Daoy (cell line): ENCODE measurements at regions not wholly inside any gene's neighbourhood (a gene's known extent, or its start where the extent isn't known, plus 50 kb on each side); places are given as distances from the start of the nearest gene placed in this dataset.

Experiments
- DNase-seq: peaks from one replicate; pipeline ENCODE4 v3.0.0-alpha.2; 2015; ENCODE audit warnings: low read depth

GRCh38 chr10:91036807-91037411 is 116.0 kb upstream of the ANKRD1 start:
- no peak for DNase-seq

GRCh38 chr10:91038971-91039370 is 118.1 kb upstream of the ANKRD1 start:
- DNase-seq = no peak

GRCh38 chr10:91040343-91040742 is 119.5 kb upstream of the ANKRD1 start:
- DNase-seq = no peak

- DNase-seq = no peak
Observed at GRCh38 chr10:91042069-91042468, 121.2 kb upstream of the ANKRD1 start.

GRCh38 chr10:91043173-91043910 is 122.5 kb upstream of the ANKRD1 start:
- peak; percentile 8 for DNase-seq

- DNase-seq = no peak
Observed at GRCh38 chr10:91046869-91047268, 126.0 kb upstream of the ANKRD1 start.

GRCh38 chr10:91048380-91048779 is 127.5 kb upstream of the ANKRD1 start:
- no peak for DNase-seq

GRCh38 chr10:91049296-91049987 is 128.6 kb upstream of the ANKRD1 start:
- no peak for DNase-seq

- no peak for DNase-seq
Observed at GRCh38 chr10:91049988-91050360, 129.1 kb upstream of the ANKRD1 start.

GRCh38 chr10:91050371-91051034 is 129.6 kb upstream of the ANKRD1 start:
- no peak for DNase-seq

GRCh38 chr10:91051829-91052228 is 130.9 kb upstream of the ANKRD1 start:
- DNase-seq = no peak

- DNase-seq = no peak
Observed at GRCh38 chr10:91054325-91054724, 133.4 kb upstream of the ANKRD1 start.

GRCh38 chr10:91061187-91061586 is 140.3 kb upstream of the ANKRD1 start:
- no peak for DNase-seq

GRCh38 chr10:91061608-91062007 is 140.7 kb upstream of the ANKRD1 start:
- no peak for DNase-seq

GRCh38 chr10:91062091-91062490 is 141.2 kb upstream of the ANKRD1 start:
- no peak for DNase-seq

- no peak for DNase-seq
Observed at GRCh38 chr10:91071786-91072185, 148.7 kb upstream of the PCGF5 start.

- no peak for DNase-seq
Observed at GRCh38 chr10:91073286-91073979, 147.0 kb upstream of the PCGF5 start.

- DNase-seq = no peak
Observed at GRCh38 chr10:91076991-91077548, 143.4 kb upstream of the PCGF5 start.

GRCh38 chr10:91077549-91078071 is 142.9 kb upstream of the PCGF5 start:
- DNase-seq = peak; percentile 45

- DNase-seq = no peak
Observed at GRCh38 chr10:91080776-91081175, 139.7 kb upstream of the PCGF5 start.

- no peak for DNase-seq
Observed at GRCh38 chr10:91082447-91082846, 138.0 kb upstream of the PCGF5 start.
